ENCODE measurements at regions not wholly inside any gene's neighbourhood (a gene's known extent, or its start where the extent isn't known, plus 50 kb on each side); places are given as distances from the start of the nearest gene placed in this dataset.

GRCh38 chr3:13932578-13933295, 52.9 kb upstream of the WNT7A start:
- H3K9ac ChIP-seq (ENCODE audit: low read length): no peak overlapping the region
- no peaks in the 10 kb centered on the region; the same call in 1 of the 2 replicates for H3K27me3 ChIP-seq (ENCODE audit: control insufficient read depth, insufficient read depth, low read length)
- no peaks in the 10 kb centered on the region for H3K4me1 ChIP-seq (ENCODE audit: control insufficient read depth, insufficient read depth, low read length)
- no peaks in the 10 kb centered on the region for H3K36me3 ChIP-seq (ENCODE audit: control insufficient read depth, insufficient read depth, low read length)
- H3K9me3 ChIP-seq (ENCODE audit: control insufficient read depth, insufficient read depth, low read depth, low read length): peaks cover 5% of the 10 kb centered on the region; the same call in 1 of the 2 replicates
- H3K27ac ChIP-seq (ENCODE audit: low read depth, low read length): no peak overlapping the region
- H3K4me3 ChIP-seq (ENCODE audit: low read depth, low read length): no peak overlapping the region

- no peaks in the 10 kb centered on the region; the same call in 1 of the 2 replicates for H3K27me3 ChIP-seq (ENCODE audit: control insufficient read depth, insufficient read depth, low read length)
- no peaks in the 10 kb centered on the region for H3K36me3 ChIP-seq (ENCODE audit: control insufficient read depth, insufficient read depth, low read length)
- no peak overlapping the region for H3K9ac ChIP-seq (ENCODE audit: low read length)
- no peak overlapping the region for H3K4me3 ChIP-seq (ENCODE audit: low read depth, low read length)
- H3K4me1 ChIP-seq (ENCODE audit: control insufficient read depth, insufficient read depth, low read length): no peaks in the 10 kb centered on the region
- no peak overlapping the region for H3K27ac ChIP-seq (ENCODE audit: low read depth, low read length)
- H3K9me3 ChIP-seq (ENCODE audit: control insufficient read depth, insufficient read depth, low read depth, low read length): peaks cover 5% of the 10 kb centered on the region; the same call in 1 of the 2 replicates
Measured at GRCh38 chr3:13931172-13931571, 51.3 kb upstream of the WNT7A start.
